H1 (cell line): ENCODE measurements at regions not wholly inside any gene's neighbourhood (a gene's known extent, or its start where the extent isn't known, plus 50 kb on each side); places are given as distances from the start of the nearest gene placed in this dataset.

ENCODE experiments used
- PHF8 ChIP-seq: fragments of 200-600 bp; sonication (generic); conservative IDR thresholded peaks from 2 replicates; pipeline ENCODE4 v1.7.1; 2012; ENCODE audit warnings: low read depth, mild to moderate bottlenecking, inconsistent platforms, low read length, moderate library complexity
- RNF2 ChIP-seq: fragments of 200-900, 300-1000 bp; sonication (generic); IDR thresholded peaks from 2 replicates; pipeline ENCODE4 v1.7.1; 2016; ENCODE audit warnings: borderline replicate concordance, low read depth, mild to moderate bottlenecking, antibody characterized with exemption, low read length; ENCODE audit not compliant: poor library complexity, severe bottlenecking; ENCODE audit errors: missing control alignments
- TF ChIP-seq, protein P1 (sequence below): fragments of 300-600 bp; sonication (generic); IDR thresholded peaks from 2 replicates; pipeline ENCODE4 v1.7.1; 2012; ENCODE audit warnings: low read length, moderate library complexity, mild to moderate bottlenecking, inconsistent platforms; ENCODE audit not compliant: insufficient replicate concordance

DNA sequence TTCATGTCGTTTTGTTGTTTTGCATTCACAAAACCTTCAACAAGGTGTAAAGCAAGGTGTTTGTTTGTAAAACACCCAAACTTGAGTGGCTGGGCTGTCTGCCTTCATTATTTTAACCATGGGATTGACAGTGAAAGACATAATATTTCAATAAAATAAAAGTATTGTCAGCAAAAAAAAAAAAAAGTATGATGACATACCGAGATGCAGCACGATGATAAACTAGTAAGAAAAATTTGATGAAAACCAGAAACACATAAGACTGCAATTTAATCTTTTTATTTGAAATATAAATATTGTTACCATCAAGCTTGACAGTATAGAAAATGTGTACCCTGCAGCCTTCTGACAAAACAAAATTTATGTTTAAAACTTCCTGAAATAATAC, 419.3 kb upstream of the DYNLRB2 start (continued):
- TF ChIP-seq, protein P1, sequence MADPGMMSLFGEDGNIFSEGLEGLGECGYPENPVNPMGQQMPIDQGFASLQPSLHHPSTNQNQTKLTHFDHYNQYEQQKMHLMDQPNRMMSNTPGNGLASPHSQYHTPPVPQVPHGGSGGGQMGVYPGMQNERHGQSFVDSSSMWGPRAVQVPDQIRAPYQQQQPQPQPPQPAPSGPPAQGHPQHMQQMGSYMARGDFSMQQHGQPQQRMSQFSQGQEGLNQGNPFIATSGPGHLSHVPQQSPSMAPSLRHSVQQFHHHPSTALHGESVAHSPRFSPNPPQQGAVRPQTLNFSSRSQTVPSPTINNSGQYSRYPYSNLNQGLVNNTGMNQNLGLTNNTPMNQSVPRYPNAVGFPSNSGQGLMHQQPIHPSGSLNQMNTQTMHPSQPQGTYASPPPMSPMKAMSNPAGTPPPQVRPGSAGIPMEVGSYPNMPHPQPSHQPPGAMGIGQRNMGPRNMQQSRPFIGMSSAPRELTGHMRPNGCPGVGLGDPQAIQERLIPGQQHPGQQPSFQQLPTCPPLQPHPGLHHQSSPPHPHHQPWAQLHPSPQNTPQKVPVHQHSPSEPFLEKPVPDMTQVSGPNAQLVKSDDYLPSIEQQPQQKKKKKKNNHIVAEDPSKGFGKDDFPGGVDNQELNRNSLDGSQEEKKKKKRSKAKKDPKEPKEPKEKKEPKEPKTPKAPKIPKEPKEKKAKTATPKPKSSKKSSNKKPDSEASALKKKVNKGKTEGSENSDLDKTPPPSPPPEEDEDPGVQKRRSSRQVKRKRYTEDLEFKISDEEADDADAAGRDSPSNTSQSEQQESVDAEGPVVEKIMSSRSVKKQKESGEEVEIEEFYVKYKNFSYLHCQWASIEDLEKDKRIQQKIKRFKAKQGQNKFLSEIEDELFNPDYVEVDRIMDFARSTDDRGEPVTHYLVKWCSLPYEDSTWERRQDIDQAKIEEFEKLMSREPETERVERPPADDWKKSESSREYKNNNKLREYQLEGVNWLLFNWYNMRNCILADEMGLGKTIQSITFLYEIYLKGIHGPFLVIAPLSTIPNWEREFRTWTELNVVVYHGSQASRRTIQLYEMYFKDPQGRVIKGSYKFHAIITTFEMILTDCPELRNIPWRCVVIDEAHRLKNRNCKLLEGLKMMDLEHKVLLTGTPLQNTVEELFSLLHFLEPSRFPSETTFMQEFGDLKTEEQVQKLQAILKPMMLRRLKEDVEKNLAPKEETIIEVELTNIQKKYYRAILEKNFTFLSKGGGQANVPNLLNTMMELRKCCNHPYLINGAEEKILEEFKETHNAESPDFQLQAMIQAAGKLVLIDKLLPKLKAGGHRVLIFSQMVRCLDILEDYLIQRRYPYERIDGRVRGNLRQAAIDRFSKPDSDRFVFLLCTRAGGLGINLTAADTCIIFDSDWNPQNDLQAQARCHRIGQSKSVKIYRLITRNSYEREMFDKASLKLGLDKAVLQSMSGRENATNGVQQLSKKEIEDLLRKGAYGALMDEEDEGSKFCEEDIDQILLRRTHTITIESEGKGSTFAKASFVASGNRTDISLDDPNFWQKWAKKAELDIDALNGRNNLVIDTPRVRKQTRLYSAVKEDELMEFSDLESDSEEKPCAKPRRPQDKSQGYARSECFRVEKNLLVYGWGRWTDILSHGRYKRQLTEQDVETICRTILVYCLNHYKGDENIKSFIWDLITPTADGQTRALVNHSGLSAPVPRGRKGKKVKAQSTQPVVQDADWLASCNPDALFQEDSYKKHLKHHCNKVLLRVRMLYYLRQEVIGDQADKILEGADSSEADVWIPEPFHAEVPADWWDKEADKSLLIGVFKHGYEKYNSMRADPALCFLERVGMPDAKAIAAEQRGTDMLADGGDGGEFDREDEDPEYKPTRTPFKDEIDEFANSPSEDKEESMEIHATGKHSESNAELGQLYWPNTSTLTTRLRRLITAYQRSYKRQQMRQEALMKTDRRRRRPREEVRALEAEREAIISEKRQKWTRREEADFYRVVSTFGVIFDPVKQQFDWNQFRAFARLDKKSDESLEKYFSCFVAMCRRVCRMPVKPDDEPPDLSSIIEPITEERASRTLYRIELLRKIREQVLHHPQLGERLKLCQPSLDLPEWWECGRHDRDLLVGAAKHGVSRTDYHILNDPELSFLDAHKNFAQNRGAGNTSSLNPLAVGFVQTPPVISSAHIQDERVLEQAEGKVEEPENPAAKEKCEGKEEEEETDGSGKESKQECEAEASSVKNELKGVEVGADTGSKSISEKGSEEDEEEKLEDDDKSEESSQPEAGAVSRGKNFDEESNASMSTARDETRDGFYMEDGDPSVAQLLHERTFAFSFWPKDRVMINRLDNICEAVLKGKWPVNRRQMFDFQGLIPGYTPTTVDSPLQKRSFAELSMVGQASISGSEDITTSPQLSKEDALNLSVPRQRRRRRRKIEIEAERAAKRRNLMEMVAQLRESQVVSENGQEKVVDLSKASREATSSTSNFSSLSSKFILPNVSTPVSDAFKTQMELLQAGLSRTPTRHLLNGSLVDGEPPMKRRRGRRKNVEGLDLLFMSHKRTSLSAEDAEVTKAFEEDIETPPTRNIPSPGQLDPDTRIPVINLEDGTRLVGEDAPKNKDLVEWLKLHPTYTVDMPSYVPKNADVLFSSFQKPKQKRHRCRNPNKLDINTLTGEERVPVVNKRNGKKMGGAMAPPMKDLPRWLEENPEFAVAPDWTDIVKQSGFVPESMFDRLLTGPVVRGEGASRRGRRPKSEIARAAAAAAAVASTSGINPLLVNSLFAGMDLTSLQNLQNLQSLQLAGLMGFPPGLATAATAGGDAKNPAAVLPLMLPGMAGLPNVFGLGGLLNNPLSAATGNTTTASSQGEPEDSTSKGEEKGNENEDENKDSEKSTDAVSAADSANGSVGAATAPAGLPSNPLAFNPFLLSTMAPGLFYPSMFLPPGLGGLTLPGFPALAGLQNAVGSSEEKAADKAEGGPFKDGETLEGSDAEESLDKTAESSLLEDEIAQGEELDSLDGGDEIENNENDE: no peak
- no peak for TF ChIP-seq RNF2
- TF ChIP-seq PHF8: no peak
